ENCODE measurements at regions not wholly inside any gene's neighbourhood (a gene's known extent, or its start where the extent isn't known, plus 50 kb on each side); places are given as distances from the start of the nearest gene placed in this dataset.

GRCh38 chr21:24294171-24294570 lies 1313.1 kb downstream of the MRPL39 start:
- DNase-seq: no peak

- no peak for DNase-seq
These were observed 1317.0 kb downstream of the MRPL39 start for GRCh38 chr21:24290151-24290833.

- DNase-seq: no peak
These were observed 1317.7 kb downstream of the MRPL39 start for GRCh38 chr21:24289539-24289938.

- DNase-seq: no peak
These were observed 1326.7 kb downstream of the MRPL39 start for GRCh38 chr21:24280596-24280995.

- DNase-seq: no peak
These were observed 1328.6 kb downstream of the MRPL39 start for GRCh38 chr21:24278711-24279110.

- no peak for DNase-seq
These were observed 1331.1 kb downstream of the MRPL39 start for GRCh38 chr21:24276204-24276603.

GRCh38 chr21:24275616-24276015 lies 1331.7 kb downstream of the MRPL39 start:
- DNase-seq: no peak

GRCh38 chr21:24272521-24272938 lies 1334.8 kb downstream of the MRPL39 start:
- no peak for DNase-seq

GRCh38 chr21:24265987-24266386 lies 1341.3 kb downstream of the MRPL39 start:
- DNase-seq: no peak

GRCh38 chr21:24260751-24261150 lies 1346.5 kb downstream of the MRPL39 start:
- no peak for DNase-seq

- DNase-seq: no peak
These were observed 1348.0 kb downstream of the MRPL39 start for GRCh38 chr21:24259241-24259640.

GRCh38 chr21:24255591-24255990 lies 1351.7 kb downstream of the MRPL39 start:
- DNase-seq: no peak

- DNase-seq: no peak
These were observed 1381.8 kb downstream of the MRPL39 start for GRCh38 chr21:24225431-24225830.

GRCh38 chr21:24224422-24224821 lies 1382.9 kb downstream of the MRPL39 start:
- DNase-seq: no peak

- DNase-seq: no peak
These were observed 1383.7 kb downstream of the MRPL39 start for GRCh38 chr21:24223624-24224023.

- DNase-seq: no peak
These were observed 1384.6 kb downstream of the MRPL39 start for GRCh38 chr21:24222676-24223075.

- no peak for DNase-seq
These were observed 1386.8 kb downstream of the MRPL39 start for GRCh38 chr21:24220446-24220845.

- DNase-seq: no peak
These were observed 1390.1 kb downstream of the MRPL39 start for GRCh38 chr21:24217151-24217550.

- no peak for DNase-seq
These were observed 1397.2 kb downstream of the MRPL39 start for GRCh38 chr21:24210130-24210529.

- DNase-seq: no peak
These were observed 1398.6 kb downstream of the MRPL39 start for GRCh38 chr21:24208562-24209260.

- DNase-seq: no peak
These were observed 1402.0 kb downstream of the MRPL39 start for GRCh38 chr21:24205319-24205718.

- no peak for DNase-seq
These were observed 1402.6 kb downstream of the MRPL39 start for GRCh38 chr21:24204641-24205040.

- no peak for DNase-seq
These were observed 1407.2 kb downstream of the MRPL39 start for GRCh38 chr21:24200052-24200451.

- DNase-seq: no peak
These were observed 1409.4 kb downstream of the MRPL39 start for GRCh38 chr21:24197923-24198322.
